Esophagus squamous epithelium (tissue), 4 donors: ENCODE measurements at regions not wholly inside any gene's neighbourhood (a gene's known extent, or its start where the extent isn't known, plus 50 kb on each side); places are given as distances from the start of the nearest gene placed in this dataset.

Source experiments
- CTCF ChIP-seq, 6 experiments: fragments of 450-650 bp in 4 of 6; fragments of 200-600 bp in 2 of 6; sonication (generic) in 2 of 6; IDR thresholded peaks; one replicate each; pipeline ENCODE4 v1.5.1; 2016 to 2019; ENCODE audit warnings: antibody characterized with exemption in 6 of 6, mild to moderate bottlenecking in 4 of 6, moderate library complexity in 4 of 6
- POLR2A ChIP-seq, 4 donors: fragments of 450-650 bp; IDR thresholded peaks; one replicate each; pipeline ENCODE4 v1.6.1; 2017; ENCODE audit warnings: antibody characterized with exemption in 4 of 4, mild to moderate bottlenecking in 4 of 4, moderate library complexity in 3 of 4

GRCh38 chr20:22810626-22811569 is 224.2 kb upstream of the SSTR4 start:
- TF ChIP-seq CTCF (IDR thresholded peaks at IDR 0.05), result no peak
- TF ChIP-seq POLR2A (IDR thresholded peaks at IDR 0.05), result no peak
